HG03064 (cell line): ENCODE measurements at regions not wholly inside any gene's neighbourhood (a gene's known extent, or its start where the extent isn't known, plus 50 kb on each side); places are given as distances from the start of the nearest gene placed in this dataset.
"Not testable (repeated sequence)": the region's sequence is repeated elsewhere in the genome, so short reads cannot be mapped to it uniquely, and the experiment has no call there.

Experiments used
- ATAC-seq: cut with Tn5 transposase; IDR thresholded peaks from one replicate; pipeline ENCODE4 v1.9.1; 2021; ENCODE audit warnings: low read depth; ENCODE audit not compliant: unreplicated experiment

GRCh38 chr6:140393665-140394540, 1019.5 kb upstream of the CITED2 start:
- no peak for ATAC-seq

- ATAC-seq = no peak
Measured at GRCh38 chr6:140388815-140389214, 1014.4 kb upstream of the CITED2 start.

GRCh38 chr6:140388192-140388802, 1013.8 kb upstream of the CITED2 start:
- no peak for ATAC-seq

GRCh38 chr6:140385679-140386078, 1011.2 kb upstream of the CITED2 start:
- no peak for ATAC-seq

- no peak for ATAC-seq
Measured at GRCh38 chr6:140382355-140382754, 1007.9 kb upstream of the CITED2 start.

- no peak for ATAC-seq
Measured at GRCh38 chr6:140380427-140381218, 1006.2 kb upstream of the CITED2 start.

- no peak for ATAC-seq
Measured at GRCh38 chr6:140379919-140380318, 1005.5 kb upstream of the CITED2 start.

- no peak for ATAC-seq
Measured at GRCh38 chr6:140376209-140376608, 1001.8 kb upstream of the CITED2 start.

- not testable (repeated sequence) for ATAC-seq
Measured at GRCh38 chr6:140373728-140374127, 999.3 kb upstream of the CITED2 start.

GRCh38 chr6:140372064-140372463, 997.6 kb upstream of the CITED2 start:
- ATAC-seq = no peak

GRCh38 chr6:140370976-140371870, 996.8 kb upstream of the CITED2 start:
- no peak for ATAC-seq

- no peak for ATAC-seq
Measured at GRCh38 chr6:140370441-140370840, 996.0 kb upstream of the CITED2 start.

GRCh38 chr6:140366991-140367390, 992.5 kb upstream of the CITED2 start:
- ATAC-seq = no peak

GRCh38 chr6:140364916-140365315, 990.5 kb upstream of the CITED2 start:
- ATAC-seq = no peak

- no peak for ATAC-seq
Measured at GRCh38 chr6:140360651-140361050, 986.2 kb upstream of the CITED2 start.

GRCh38 chr6:140355476-140355875, 981.0 kb upstream of the CITED2 start:
- ATAC-seq = no peak

- ATAC-seq = no peak
Measured at GRCh38 chr6:140354296-140354695, 979.8 kb upstream of the CITED2 start.

- ATAC-seq = no peak
Measured at GRCh38 chr6:140353536-140353935, 979.1 kb upstream of the CITED2 start.

- no peak for ATAC-seq
Measured at GRCh38 chr6:140346428-140346827, 972.0 kb upstream of the CITED2 start.

GRCh38 chr6:140345935-140346334, 971.5 kb upstream of the CITED2 start:
- ATAC-seq = no peak
